ENCODE measurements at regions not wholly inside any gene's neighbourhood (a gene's known extent, or its start where the extent isn't known, plus 50 kb on each side); places are given as distances from the start of the nearest gene placed in this dataset.
"Not testable (repeated sequence)": the region's sequence is repeated elsewhere in the genome, so short reads cannot be mapped to it uniquely, and the experiment has no call there.

GRCh38 chr5:125484742-125485641, 738.6 kb upstream of the ZNF608 start:
- H3K4me3 ChIP-seq (ENCODE audit: low read depth, low read length): no peak overlapping the region
- DNase-seq (ENCODE audit: low read depth): peak; percentile 71
- TF ChIP-seq CTCF (IDR thresholded peaks at IDR 0.05; ENCODE audit: control insufficient read depth, extremely low read depth, insufficient read depth): no peak

- DNase-seq (ENCODE audit: low read depth): no peak
- no peak for TF ChIP-seq CTCF (IDR thresholded peaks at IDR 0.05; ENCODE audit: control insufficient read depth, extremely low read depth, insufficient read depth)
- H3K4me3 ChIP-seq (ENCODE audit: low read depth, low read length): no peak overlapping the region
Observed at GRCh38 chr5:125485771-125486170, 739.3 kb upstream of the ZNF608 start.

- H3K4me3 ChIP-seq (ENCODE audit: low read depth, low read length): no peak overlapping the region
- DNase-seq (ENCODE audit: low read depth): no peak
Observed at GRCh38 chr5:125486634-125487033, 740.2 kb upstream of the ZNF608 start.

GRCh38 chr5:125487231-125487630, 740.8 kb upstream of the ZNF608 start:
- H3K4me3 ChIP-seq (ENCODE audit: low read depth, low read length): no peak overlapping the region
- no peak for TF ChIP-seq CTCF (IDR thresholded peaks at IDR 0.05; ENCODE audit: control insufficient read depth, extremely low read depth, insufficient read depth)
- no peak for DNase-seq (ENCODE audit: low read depth)

More at GRCh38 chr5:125486634-125487033, 740.2 kb upstream of the ZNF608 start:
- no peak for TF ChIP-seq CTCF (IDR thresholded peaks at IDR 0.05; ENCODE audit: control insufficient read depth, extremely low read depth, insufficient read depth)

- not testable (repeated sequence) for DNase-seq (ENCODE audit: low read depth); H3K4me3 ChIP-seq (ENCODE audit: low read depth, low read length)
Observed at GRCh38 chr5:125487652-125488051, 741.2 kb upstream of the ZNF608 start.

- no peak overlapping the region for H3K4me3 ChIP-seq (ENCODE audit: low read depth, low read length)
- TF ChIP-seq CTCF (IDR thresholded peaks at IDR 0.05; ENCODE audit: control insufficient read depth, extremely low read depth, insufficient read depth): no peak
Observed at GRCh38 chr5:125489146-125489545, 742.7 kb upstream of the ZNF608 start.

GRCh38 chr5:125491986-125492492, 745.6 kb upstream of the ZNF608 start:
- H3K4me3 ChIP-seq (ENCODE audit: low read depth, low read length): no peak overlapping the region
- DNase-seq (ENCODE audit: low read depth): no peak
- TF ChIP-seq CTCF (IDR thresholded peaks at IDR 0.05; ENCODE audit: control insufficient read depth, extremely low read depth, insufficient read depth): no peak

More at GRCh38 chr5:125489146-125489545, 742.7 kb upstream of the ZNF608 start:
- DNase-seq (ENCODE audit: low read depth): no peak

All from LNCaP clone FGC (cell line).